GM12865 (cell line): ENCODE measurements at regions not wholly inside any gene's neighbourhood (a gene's known extent, or its start where the extent isn't known, plus 50 kb on each side); places are given as distances from the start of the nearest gene placed in this dataset.

Experiments
- DNase-seq: peaks from one replicate; pipeline ENCODE4 v3.0.0; 2010; ENCODE audit warnings: low read depth
- H3K4me3 ChIP-seq: 2 replicates; pipeline ENCODE4 v1.5.1; 2011; ENCODE audit warnings: mild to moderate bottlenecking, low read depth, low read length, control low read depth
- TF ChIP-seq, protein P1 (sequence below): IDR thresholded peaks from 2 replicates; pipeline ENCODE4 v1.5.1; 2011; ENCODE audit warnings: low read length, control low read depth, low read depth, inconsistent platforms; ENCODE audit not compliant: insufficient read depth; ENCODE audit errors: missing control alignments

DNA sequence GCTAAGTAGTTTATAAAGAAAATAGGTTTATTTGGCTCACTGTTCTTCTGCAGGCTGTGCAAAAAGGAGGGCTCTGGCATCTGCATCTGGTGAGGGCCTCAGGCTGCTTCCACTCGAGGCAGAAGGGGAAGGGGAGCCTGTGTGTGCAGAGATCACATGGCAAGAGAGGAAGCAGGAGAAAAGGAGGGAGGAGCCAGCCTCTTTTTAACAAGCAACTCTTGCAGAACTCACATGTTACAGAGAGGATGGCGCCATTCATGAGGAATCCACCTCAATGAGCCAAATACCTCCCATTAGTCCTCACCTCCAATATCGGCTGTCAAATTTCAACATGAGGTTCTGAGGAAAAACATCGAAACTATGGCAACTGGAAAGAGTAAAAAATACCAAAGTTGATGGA is 666.6 kb upstream of the SLC35B3 start:
- TF ChIP-seq, protein P1, sequence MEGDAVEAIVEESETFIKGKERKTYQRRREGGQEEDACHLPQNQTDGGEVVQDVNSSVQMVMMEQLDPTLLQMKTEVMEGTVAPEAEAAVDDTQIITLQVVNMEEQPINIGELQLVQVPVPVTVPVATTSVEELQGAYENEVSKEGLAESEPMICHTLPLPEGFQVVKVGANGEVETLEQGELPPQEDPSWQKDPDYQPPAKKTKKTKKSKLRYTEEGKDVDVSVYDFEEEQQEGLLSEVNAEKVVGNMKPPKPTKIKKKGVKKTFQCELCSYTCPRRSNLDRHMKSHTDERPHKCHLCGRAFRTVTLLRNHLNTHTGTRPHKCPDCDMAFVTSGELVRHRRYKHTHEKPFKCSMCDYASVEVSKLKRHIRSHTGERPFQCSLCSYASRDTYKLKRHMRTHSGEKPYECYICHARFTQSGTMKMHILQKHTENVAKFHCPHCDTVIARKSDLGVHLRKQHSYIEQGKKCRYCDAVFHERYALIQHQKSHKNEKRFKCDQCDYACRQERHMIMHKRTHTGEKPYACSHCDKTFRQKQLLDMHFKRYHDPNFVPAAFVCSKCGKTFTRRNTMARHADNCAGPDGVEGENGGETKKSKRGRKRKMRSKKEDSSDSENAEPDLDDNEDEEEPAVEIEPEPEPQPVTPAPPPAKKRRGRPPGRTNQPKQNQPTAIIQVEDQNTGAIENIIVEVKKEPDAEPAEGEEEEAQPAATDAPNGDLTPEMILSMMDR, result no peak
- DNase-seq, result no peak
- no peak overlapping the region for H3K4me3 ChIP-seq

DNA sequence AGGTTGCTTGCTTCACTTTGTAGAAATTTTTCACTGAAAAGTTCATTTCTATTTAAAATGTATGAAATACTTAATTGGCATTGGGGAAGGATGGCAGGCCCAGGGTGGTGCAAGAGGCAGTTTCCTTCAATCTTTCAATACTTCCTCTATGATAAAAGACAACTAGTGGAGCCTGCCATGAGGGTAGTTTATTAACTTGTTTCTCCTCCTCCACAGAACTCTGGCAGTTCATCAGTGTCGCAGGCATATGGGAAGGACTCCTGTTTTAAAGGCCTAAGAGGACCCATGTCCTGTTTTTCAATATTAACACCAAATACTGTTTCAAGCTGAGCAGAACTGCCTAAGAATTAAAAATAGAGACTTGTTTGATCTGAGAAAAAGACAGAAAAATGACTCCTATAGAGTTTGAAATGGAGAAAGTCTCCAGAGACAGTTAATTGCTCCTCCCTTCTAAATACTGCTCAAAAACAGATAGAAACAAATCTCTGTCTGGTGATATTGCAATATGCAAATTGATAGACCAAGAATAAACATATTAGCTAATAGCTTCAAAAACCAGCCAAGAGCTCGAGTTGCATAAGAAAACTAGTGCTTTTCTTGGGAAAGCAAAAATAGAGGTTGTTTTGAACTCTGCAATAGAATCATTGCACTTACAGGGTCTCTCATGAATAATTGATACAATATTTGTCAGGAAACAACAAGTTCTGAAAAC is 665.7 kb upstream of the SLC35B3 start:
- TF ChIP-seq, protein P1, result no peak
- H3K4me3 ChIP-seq, result no peak overlapping the region

DNA sequence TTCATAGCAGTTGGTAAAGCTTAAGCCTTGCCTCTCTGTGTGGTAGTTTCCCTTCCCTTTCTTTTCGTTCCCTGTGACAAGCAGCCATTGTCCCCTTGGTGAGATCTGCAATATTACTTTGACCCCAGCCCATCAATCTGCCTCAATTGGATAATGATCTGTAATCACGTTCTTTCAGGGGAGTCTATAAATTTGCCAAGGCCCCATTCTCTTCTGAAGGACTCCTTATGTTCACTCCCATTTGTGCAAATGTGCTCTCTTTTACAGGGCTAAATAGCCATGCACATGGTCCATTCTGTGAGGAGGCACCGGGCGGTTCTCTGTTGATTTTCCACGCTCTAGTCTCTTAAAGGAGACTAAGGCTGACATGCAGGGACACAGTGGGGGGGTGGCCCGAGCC is 660.4 kb upstream of the SLC35B3 start:
- TF ChIP-seq, protein P1, result no peak
- H3K4me3 ChIP-seq, result no peak overlapping the region
- no peak for DNase-seq

More for the DNA sequence above, 665.7 kb upstream of the SLC35B3 start:
- DNase-seq, result no peak

DNA sequence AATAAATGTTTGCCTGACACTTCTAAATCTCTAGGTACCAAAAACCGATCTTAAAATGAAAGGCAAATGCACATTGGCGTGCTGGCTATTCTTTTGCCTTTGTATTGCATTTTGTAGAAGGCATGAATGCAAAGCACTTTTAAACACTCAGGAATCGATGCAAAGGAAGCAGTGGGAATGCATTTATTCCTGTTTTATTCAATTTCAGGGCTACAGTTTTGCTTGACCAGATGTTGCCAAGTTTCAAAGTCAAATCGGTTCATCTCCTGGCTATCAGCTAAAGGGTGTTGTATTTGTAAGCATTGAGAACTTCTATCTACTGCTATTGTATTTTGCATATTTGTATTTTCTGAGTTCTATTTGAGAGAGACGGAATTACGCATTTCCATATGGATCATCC is 659.8 kb upstream of the SLC35B3 start:
- H3K4me3 ChIP-seq, result no peak overlapping the region
- no peak for DNase-seq
- TF ChIP-seq, protein P1, result no peak

DNA sequence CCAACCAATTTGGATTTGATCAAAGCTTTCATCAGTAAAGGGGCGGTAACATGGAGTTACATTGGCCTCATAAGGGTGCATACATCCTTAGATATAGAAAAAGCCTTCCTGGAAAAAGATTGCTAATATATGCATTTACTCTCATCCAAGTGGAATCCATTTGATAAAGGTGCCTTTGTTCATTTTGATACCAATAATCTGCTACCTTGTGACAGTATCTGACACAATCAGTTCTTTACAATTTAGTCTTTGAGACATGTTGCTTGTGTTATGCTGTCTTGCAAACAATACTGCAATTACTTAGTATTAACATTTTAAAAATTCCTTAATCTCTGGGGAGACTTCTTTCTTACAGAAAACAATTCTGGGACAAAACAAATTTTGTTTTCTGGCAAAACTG is 654.4 kb upstream of the SLC35B3 start:
- no peak overlapping the region for H3K4me3 ChIP-seq
- no peak for DNase-seq
- TF ChIP-seq, protein P1, result no peak

DNA sequence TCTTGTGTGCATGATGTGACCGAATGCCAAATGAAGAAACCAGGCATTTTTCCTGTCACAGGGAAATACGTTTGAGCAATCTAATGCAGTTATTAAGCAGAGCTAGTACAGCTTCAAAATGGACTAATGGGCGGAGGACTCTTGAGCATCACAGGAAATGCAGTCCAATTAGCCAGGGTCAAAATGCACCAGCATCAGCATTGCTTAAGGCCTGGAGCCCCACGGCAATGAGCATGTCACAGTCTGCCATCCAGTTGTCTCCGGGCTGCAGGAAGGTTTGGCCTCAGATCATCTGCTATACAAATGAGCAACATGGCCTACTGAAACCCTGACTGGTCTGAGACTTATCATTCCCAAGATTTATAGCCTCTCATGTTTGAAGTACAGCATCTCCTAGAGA is 652.1 kb upstream of the SLC35B3 start:
- H3K4me3 ChIP-seq, result no peak overlapping the region
- TF ChIP-seq, protein P1, result no peak
- DNase-seq, result no peak

DNA sequence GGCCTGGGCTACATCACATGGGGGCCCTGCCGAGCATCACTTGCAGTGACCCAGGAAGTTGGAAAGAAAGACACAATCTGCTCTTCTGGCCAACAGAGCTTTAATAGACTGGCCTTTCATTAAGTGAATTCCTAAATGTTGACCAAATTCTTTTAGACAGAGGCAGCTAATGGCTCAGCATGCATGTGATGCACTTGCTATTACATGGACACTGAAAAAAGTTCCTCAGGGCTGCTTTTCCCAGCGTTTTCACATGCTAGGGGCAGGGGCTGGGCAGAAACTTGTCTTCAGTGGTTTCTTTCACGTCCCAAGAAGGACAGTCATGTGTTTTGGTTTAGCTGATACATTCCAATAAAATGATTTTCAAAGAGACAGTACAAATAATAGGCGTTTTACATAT is 651.0 kb upstream of the SLC35B3 start:
- no peak for DNase-seq
- TF ChIP-seq, protein P1, result no peak
- no peak overlapping the region for H3K4me3 ChIP-seq
